ENCODE measurements at regions not wholly inside any gene's neighbourhood (a gene's known extent, or its start where the extent isn't known, plus 50 kb on each side); places are given as distances from the start of the nearest gene placed in this dataset.

GRCh38 chr5:14936588-14936987, 65.0 kb upstream of the ANKH start:
- Histone ChIP-seq H4K8ac (ENCODE audit: extremely low read depth, insufficient read depth, low read length) (no peak overlapping the region), H3K4me1 (replicated peaks in 1 of 4; ENCODE audit: control insufficient read depth in 3 of 4, insufficient read depth in 4 of 4, low read length in 3 of 4) (no peaks in the 10 kb centered on the region), H3K4ac (replicated peaks; ENCODE audit: insufficient read length, low read depth, low read length) (no peak overlapping the region), H3K4me3 (ENCODE audit: extremely low read depth in 1 of 4, insufficient read depth in 2 of 4, low read depth in 3 of 4, low read length in 4 of 4) (no peak overlapping the region), H3K23ac (ENCODE audit: insufficient read length) (no peak overlapping the region), H4K91ac (replicated peaks; ENCODE audit: insufficient read length, low read length) (no peak overlapping the region), H2AFZ (ENCODE audit: low read length) (no peak overlapping the region), H3K79me2 (ENCODE audit: control insufficient read depth in 1 of 2, insufficient read depth in 2 of 2, low read length in 2 of 2) (no peaks in the 10 kb centered on the region), H3K36me3 (ENCODE audit: control insufficient read depth in 2 of 4, insufficient read depth in 4 of 4, low read length in 3 of 4) (no peaks in the 10 kb centered on the region), H2BK120ac (replicated peaks; ENCODE audit: low read depth, low read length) (no peak overlapping the region), H3K56ac (replicated peaks; ENCODE audit: insufficient read length, low read depth, low read length) (no peak overlapping the region), H3K27me3 (replicated peaks in 1 of 4; ENCODE audit: control insufficient read depth in 3 of 4, extremely low read depth in 1 of 4, insufficient read depth in 3 of 4, low read length in 3 of 4) (no peaks in the 10 kb centered on the region), H3K18ac (ENCODE audit: extremely low read depth, low read length) (no peak overlapping the region), H4K20me1 (replicated peaks in 1 of 2; ENCODE audit: control insufficient read depth in 1 of 2, insufficient read depth in 2 of 2, low read length in 2 of 2) (no peaks in the 10 kb centered on the region), H3K9me3 (ENCODE audit: insufficient read depth in 2 of 2, low read depth in 1 of 2, low read length in 1 of 2) (no peaks in the 10 kb centered on the region), H2BK15ac (ENCODE audit: low read length) (no peak overlapping the region), H4K5ac (ENCODE audit: insufficient read length, low read depth, low read length) (no peak overlapping the region), H2BK20ac (ENCODE audit: low read length) (no peak overlapping the region), H2BK12ac (ENCODE audit: low read depth, low read length) (no peak overlapping the region), H2AK5ac (ENCODE audit: low read depth, low read length) (no peak overlapping the region), H3K9ac (replicated peaks in 1 of 4; ENCODE audit: extremely low read depth in 1 of 4, low read depth in 3 of 4, low read length in 3 of 4) (no peak overlapping the region), H3K14ac (ENCODE audit: insufficient read length) (no peak overlapping the region), H3K23me2 (ENCODE audit: low read depth, low read length) (no peaks in the 10 kb centered on the region), H3K79me1 (ENCODE audit: low read depth, low read length) (no peaks in the 10 kb centered on the region), H2BK5ac (ENCODE audit: low read depth, low read length) (no peak overlapping the region), H3K4me2 (ENCODE audit: insufficient read depth in 1 of 2, low read depth in 2 of 2, low read length in 2 of 2) (no peak overlapping the region), H3K27ac (ENCODE audit: low read depth, low read length) (no peak overlapping the region)
- DNase-seq (ENCODE audit: low read depth in 1 of 2, low spot score in 2 of 2) (no peak), FAIRE-seq (no peak)
- ChIA-PET CTCF (ENCODE audit: partially characterized antibody) (interaction anchor here (1.0 kb wide), 1 partner anchor 20 kb away, joined by 3 read pairs; no protein-coding TSS in a partner anchor), POLR2A (ENCODE audit: partially characterized antibody) (no interaction called here)
- 74% methylated on average over 2 of the region's 2 CpGs; no CpG with 5 or more reads in 1 of the 2 experiments for WGBS, 2 experiments (ENCODE audit: extremely low coverage in 1 of 2, insufficient coverage in 1 of 2, insufficient read length in 1 of 2, insufficient replicate concordance in 2 of 2, low coverage in 1 of 2, low lambda C conversion rate in 2 of 2, missing lambda C conversion rate in 1 of 2)
- no peak for TF ChIP-seq CBX5 (IDR thresholded peaks at IDR 0.05; ENCODE audit: low read depth, low read length)
- no peak for TF ChIP-seq BCL11A (IDR thresholded peaks at IDR 0.05; ENCODE audit: low read depth in 2 of 2, low read length in 2 of 2)
- no peak for TF ChIP-seq FOSL1 (IDR thresholded peaks at IDR 0.05; ENCODE audit: insufficient read depth, low read depth, low read length)
- TF ChIP-seq POLR2AphosphoS5 (IDR thresholded peaks at IDR 0.05; ENCODE audit: low read depth, low read length) = no peak
- no peak for TF ChIP-seq RFX5 (IDR thresholded peaks at IDR 0.05; ENCODE audit: borderline replicate concordance, low read depth, low read length)
- no peak for TF ChIP-seq SIN3A (conservative IDR thresholded peaks at IDR 0.05 in 1 of 2, IDR thresholded peaks at IDR 0.05 in 1 of 2; ENCODE audit: low read depth in 1 of 2, low read length in 2 of 2)
- no peak for TF ChIP-seq SAP30 (IDR thresholded peaks at IDR 0.05; ENCODE audit: insufficient read depth, insufficient replicate concordance, low read length)
- no peak for TF ChIP-seq ASH2L (IDR thresholded peaks at IDR 0.05; ENCODE audit: low read length)
- TF ChIP-seq POU5F1 (IDR thresholded peaks at IDR 0.05; ENCODE audit: low read depth, low read length) = no peak
- no peak for TF ChIP-seq SP2 (IDR thresholded peaks at IDR 0.05; ENCODE audit: low read length)
- no peak for TF ChIP-seq GABPA (IDR thresholded peaks at IDR 0.05; ENCODE audit: borderline replicate concordance, insufficient read depth, low read length)
- no peak for TF ChIP-seq ATF2 (IDR thresholded peaks at IDR 0.05; ENCODE audit: low read length)
- no peak for TF ChIP-seq JUN (IDR thresholded peaks at IDR 0.05; ENCODE audit: low read depth, low read length)
- no peak for TF ChIP-seq CREB1 (IDR thresholded peaks at IDR 0.05)

Data from H1 (cell line).